Caco-2 (cell line): ENCODE measurements at regions not wholly inside any gene's neighbourhood (a gene's known extent, or its start where the extent isn't known, plus 50 kb on each side); places are given as distances from the start of the nearest gene placed in this dataset.

ENCODE experiments used
- BruUV-seq: library from RNA; stranded (reverse); fragments of 400-500 nt; replicated peaks from 2 replicates; lab custom pipeline; 2021; lab: Mats Ljungman, UMichigan
- CTCF ChIA-PET: fragments of 300-600 bp; sonication (Branson Sonifier 250); formaldehyde crosslinking; loops from one replicate; lab custom pipeline; 2022; ENCODE audit warnings: antibody characterized with exemption; lab: Charles Lee
- POLR2A ChIA-PET: fragments of 300-600 bp; sonication (Branson Sonifier 250); formaldehyde crosslinking; loops from one replicate; lab custom pipeline; 2022; ENCODE audit warnings: antibody characterized with exemption; lab: Charles Lee
- DNase-seq, 2 experiments: peaks; one replicate each; pipeline versions ENCODE4 v3.0.0 to v3.0.0-alpha.2; 2020 to 2022
- H3K27me3 ChIP-seq: replicated peaks from 2 replicates; pipeline ENCODE4 v1.6.0; 2011; ENCODE audit warnings: low read length; ENCODE audit not compliant: control insufficient read depth, insufficient read depth
- H3K36me3 ChIP-seq: 2 replicates; pipeline ENCODE4 v1.5.1; 2011; ENCODE audit warnings: low read length; ENCODE audit not compliant: control insufficient read depth, insufficient read depth
- H3K4me1 ChIP-seq: fragments of 250-450 bp; sonication (Bioruptor Pico); 2 replicates; pipeline ENCODE4 v1.5.1; 2020; ENCODE audit warnings: mild to moderate bottlenecking
- H3K4me3 ChIP-seq: 2 replicates; pipeline ENCODE4 v1.5.1; 2011; ENCODE audit warnings: low read depth, mild to moderate bottlenecking, control low read depth, low read length
- H3K9me3 ChIP-seq: fragments of 250-450 bp; sonication (Bioruptor Pico); 2 replicates; pipeline ENCODE4 v1.5.1; 2020; ENCODE audit warnings: mild to moderate bottlenecking, moderate library complexity
- H3K27ac Mint-ChIP-seq: one replicate; pipeline ENCODE4 v1.8.0; 2022; ENCODE audit warnings: mixed read lengths; ENCODE audit not compliant: unreplicated experiment
- H3K27me3 Mint-ChIP-seq: one replicate; pipeline ENCODE4 v1.8.0; 2022; ENCODE audit warnings: mixed read lengths; ENCODE audit not compliant: insufficient read depth, unreplicated experiment
- H3K36me3 Mint-ChIP-seq: one replicate; pipeline ENCODE4 v1.8.0; 2022; ENCODE audit warnings: mild to moderate bottlenecking, mixed read lengths; ENCODE audit not compliant: insufficient read depth, unreplicated experiment
- H3K4me1 Mint-ChIP-seq: one replicate; pipeline ENCODE4 v1.8.0; 2022; ENCODE audit warnings: low read depth, mixed read lengths; ENCODE audit not compliant: unreplicated experiment
- H3K4me3 Mint-ChIP-seq: one replicate; pipeline ENCODE4 v1.8.0; 2022; ENCODE audit warnings: mild to moderate bottlenecking, moderate library complexity, mixed read lengths; ENCODE audit not compliant: unreplicated experiment
- H3K9me3 Mint-ChIP-seq: one replicate; pipeline ENCODE4 v1.8.0; 2022; ENCODE audit warnings: mixed read lengths; ENCODE audit not compliant: unreplicated experiment
- CTCF ChIP-seq, 2 experiments: fragments of 200-600 bp in 1 of 2; IDR thresholded peaks; 1 replicate in 1 of 2; 2 replicates in 1 of 2; pipeline versions ENCODE4 v1.5.1 to v1.8.0; 2011 to 2022; ENCODE audit warnings: antibody characterized with exemption in 1 of 2, control low read depth in 1 of 2, inconsistent platforms in 1 of 2, low read depth in 1 of 2, low read length in 1 of 2, mild to moderate bottlenecking in 1 of 2, moderate library complexity in 1 of 2; ENCODE audit not compliant: insufficient read depth in 1 of 2, severe bottlenecking in 1 of 2, unreplicated experiment in 1 of 2
- intact Hi-C: fragments of 100-400 bp; cut with micrococcal nuclease; formaldehyde crosslinking; loops from one replicate; pipeline ENCODE4 v1.10.0; 2022; ENCODE audit not compliant: unreplicated experiment

GRCh38 chr20:40953416-40953815 is 75.2 kb upstream of the TOP1 start:
- ChIA-PET CTCF (interaction anchor here (3.1 kb wide), 1 partner anchor 10 kb away, joined by 25 read pairs; no protein-coding TSS in a partner anchor), POLR2A (no interaction called here)
- no peak overlapping the region for H3K4me3 Mint-ChIP-seq
- no peaks in the 10 kb centered on the region for H3K36me3 Mint-ChIP-seq
- no peak for DNase-seq
- H3K27ac Mint-ChIP-seq, result no peak overlapping the region
- H3K9me3 ChIP-seq, result peaks cover 8% of the 10 kb centered on the region; the same call in 1 of the 2 replicates
- no peak for TF ChIP-seq CTCF (IDR thresholded peaks at IDR 0.05; ENCODE audit: insufficient read depth in 1 of 2, low read depth in 1 of 2, low read length in 1 of 2, severe bottlenecking in 1 of 2, unreplicated experiment in 1 of 2)
- H3K36me3 ChIP-seq, result no peaks in the 10 kb centered on the region
- H3K4me1 ChIP-seq, result peaks cover 7% of the 10 kb centered on the region
- no TSS peak for BruUV-seq
- intact Hi-C loops, result no loop called here
- no peak overlapping the region for H3K4me3 ChIP-seq
- peaks cover 18% of the 10 kb centered on the region for H3K27me3 Mint-ChIP-seq
- H3K9me3 Mint-ChIP-seq, result peaks cover 11% of the 10 kb centered on the region
- H3K4me1 Mint-ChIP-seq, result peaks cover 2% of the 10 kb centered on the region
- no peaks in the 10 kb centered on the region for H3K27me3 ChIP-seq

- intact Hi-C loops, result no loop called here
- DNase-seq, result no peak
- peaks cover 5% of the 10 kb centered on the region for H3K4me1 ChIP-seq
- CTCF ChIA-PET, result interaction anchor here (3.1 kb wide), 1 partner anchor 10 kb away, joined by 25 read pairs; no protein-coding TSS in a partner anchor
- H3K36me3 ChIP-seq, result no peaks in the 10 kb centered on the region
- H3K27ac Mint-ChIP-seq, result no peak overlapping the region
- H3K4me3 ChIP-seq, result no peak overlapping the region
- no peaks in the 10 kb centered on the region for H3K27me3 ChIP-seq
- peaks cover 6% of the 10 kb centered on the region for H3K4me1 Mint-ChIP-seq
- BruUV-seq, result no TSS peak
- no peak overlapping the region for H3K4me3 Mint-ChIP-seq
- H3K9me3 Mint-ChIP-seq, result peaks cover 11% of the 10 kb centered on the region
- H3K36me3 Mint-ChIP-seq, result no peaks in the 10 kb centered on the region
- TF ChIP-seq CTCF (IDR thresholded peaks at IDR 0.05; ENCODE audit: insufficient read depth in 1 of 2, low read depth in 1 of 2, low read length in 1 of 2, severe bottlenecking in 1 of 2, unreplicated experiment in 1 of 2), result no peak
- POLR2A ChIA-PET, result no interaction called here
- peaks cover 15% of the 10 kb centered on the region for H3K27me3 Mint-ChIP-seq
- peaks cover 8% of the 10 kb centered on the region; the same call in 1 of the 2 replicates for H3K9me3 ChIP-seq
These were observed 74.8 kb upstream of the TOP1 start for GRCh38 chr20:40953856-40954255.

- Mint-ChIP-seq H3K36me3 (no peaks in the 10 kb centered on the region), H3K27ac (no peak overlapping the region), H3K4me3 (no peak overlapping the region), H3K27me3 (peaks cover 15% of the 10 kb centered on the region), H3K9me3 (peaks cover 11% of the 10 kb centered on the region), H3K4me1 (peaks cover 10% of the 10 kb centered on the region)
- DNase-seq, result no peak
- Histone ChIP-seq H3K36me3 (no peaks in the 10 kb centered on the region), H3K27me3 (no peaks in the 10 kb centered on the region), H3K4me3 (no peak overlapping the region), H3K4me1 (peaks cover 6% of the 10 kb centered on the region; the same call in 1 of the 2 replicates), H3K9me3 (peaks cover 8% of the 10 kb centered on the region; the same call in 1 of the 2 replicates)
- ChIA-PET POLR2A (no interaction called here), CTCF (interaction anchor here (1.5 to 3.1 kb wide), 2 partner anchors 9 kb away, joined by 3 to 25 read pairs; no protein-coding TSS in a partner anchor)
- no TSS peak for BruUV-seq
- TF ChIP-seq CTCF (IDR thresholded peaks at IDR 0.05; ENCODE audit: insufficient read depth in 1 of 2, low read depth in 1 of 2, low read length in 1 of 2, severe bottlenecking in 1 of 2, unreplicated experiment in 1 of 2), result no peak
- intact Hi-C loops, result no loop called here
These were observed 74.0 kb upstream of the TOP1 start for GRCh38 chr20:40954521-40955165.
